Cardiac muscle cell (in vitro differentiated cells and primary cell): ENCODE measurements at regions not wholly inside any gene's neighbourhood (a gene's known extent, or its start where the extent isn't known, plus 50 kb on each side); places are given as distances from the start of the nearest gene placed in this dataset.
A peak's percentile ranks its signal among the peaks of the same experiment; 100 is the strongest.

Experiments
- DNase-seq, 2 donors: peaks; one replicate each; pipeline versions ENCODE4 v3.0.0 to v3.0.0-alpha.2; 2010 to 2017; ENCODE audit warnings: low read depth in 1 of 2, low spot score in 1 of 2
- H3K27ac ChIP-seq: fragments of 200-600 bp; sonication (generic); 2 replicates; pipeline ENCODE4 v1.5.1; 2016
- H3K27me3 ChIP-seq: fragments of 200-600 bp; sonication (generic); 2 replicates; pipeline ENCODE4 v1.6.0; 2016; ENCODE audit warnings: control low read depth
- H3K36me3 ChIP-seq: fragments of 200-600 bp; sonication (generic); 2 replicates; pipeline ENCODE4 v1.5.1; 2016; ENCODE audit warnings: control low read depth
- H3K4me1 ChIP-seq: fragments of 200-600 bp; sonication (generic); 2 replicates; pipeline ENCODE4 v1.8.1; 2017; ENCODE audit warnings: low read depth, mild to moderate bottlenecking, mixed run types
- H3K4me3 ChIP-seq: fragments of 200-600 bp; sonication (generic); 2 replicates; pipeline ENCODE4 v1.5.1; 2016; ENCODE audit warnings: mild to moderate bottlenecking
- H3K9me3 ChIP-seq: fragments of 200-600 bp; sonication (generic); 2 replicates; pipeline ENCODE4 v1.5.1; 2017; ENCODE audit warnings: low read depth, mild to moderate bottlenecking, control low read depth
- TF ChIP-seq, protein P1 (sequence below): IDR thresholded peaks from 2 replicates; pipeline ENCODE4 v1.5.1; 2012; ENCODE audit warnings: low read depth, mild to moderate bottlenecking, low read length

DNA sequence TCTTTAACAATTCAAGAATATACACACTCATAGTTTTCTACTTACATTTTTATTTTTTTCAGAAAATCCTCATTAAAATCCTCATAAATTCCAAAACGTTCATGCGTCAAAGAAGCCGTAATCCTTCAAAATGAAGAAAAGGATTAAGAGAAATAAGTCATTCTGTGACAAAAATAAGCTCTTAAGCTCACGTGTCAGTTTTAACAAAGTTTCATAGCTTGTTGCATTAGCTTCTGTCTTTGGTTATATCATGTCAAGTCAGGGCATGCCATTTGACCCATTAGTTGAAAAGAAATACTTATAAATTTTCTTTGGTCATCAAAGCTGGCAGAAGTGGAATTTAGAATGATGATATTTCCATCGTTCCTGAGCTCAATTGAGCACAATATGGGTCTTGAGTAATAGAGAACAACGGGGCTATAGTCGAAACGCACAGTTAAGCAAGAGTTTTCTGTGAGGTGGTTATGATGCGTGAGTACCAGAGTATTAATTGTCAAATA is 185.2 kb upstream of the CTSO start:
- TF ChIP-seq, protein P1, sequence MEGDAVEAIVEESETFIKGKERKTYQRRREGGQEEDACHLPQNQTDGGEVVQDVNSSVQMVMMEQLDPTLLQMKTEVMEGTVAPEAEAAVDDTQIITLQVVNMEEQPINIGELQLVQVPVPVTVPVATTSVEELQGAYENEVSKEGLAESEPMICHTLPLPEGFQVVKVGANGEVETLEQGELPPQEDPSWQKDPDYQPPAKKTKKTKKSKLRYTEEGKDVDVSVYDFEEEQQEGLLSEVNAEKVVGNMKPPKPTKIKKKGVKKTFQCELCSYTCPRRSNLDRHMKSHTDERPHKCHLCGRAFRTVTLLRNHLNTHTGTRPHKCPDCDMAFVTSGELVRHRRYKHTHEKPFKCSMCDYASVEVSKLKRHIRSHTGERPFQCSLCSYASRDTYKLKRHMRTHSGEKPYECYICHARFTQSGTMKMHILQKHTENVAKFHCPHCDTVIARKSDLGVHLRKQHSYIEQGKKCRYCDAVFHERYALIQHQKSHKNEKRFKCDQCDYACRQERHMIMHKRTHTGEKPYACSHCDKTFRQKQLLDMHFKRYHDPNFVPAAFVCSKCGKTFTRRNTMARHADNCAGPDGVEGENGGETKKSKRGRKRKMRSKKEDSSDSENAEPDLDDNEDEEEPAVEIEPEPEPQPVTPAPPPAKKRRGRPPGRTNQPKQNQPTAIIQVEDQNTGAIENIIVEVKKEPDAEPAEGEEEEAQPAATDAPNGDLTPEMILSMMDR = no peak
- H3K27ac ChIP-seq = no peak overlapping the region
- H3K27me3 ChIP-seq = no peaks in the 10 kb centered on the region
- no peaks in the 10 kb centered on the region for H3K9me3 ChIP-seq
- H3K4me1 ChIP-seq = no peaks in the 10 kb centered on the region
- no peak for DNase-seq
- no peak overlapping the region for H3K4me3 ChIP-seq
- H3K36me3 ChIP-seq = no peaks in the 10 kb centered on the region

- peak in 1 of 2 donors; percentile 4 for DNase-seq
- no peaks in the 10 kb centered on the region for H3K9me3 ChIP-seq
- H3K27me3 ChIP-seq = no peaks in the 10 kb centered on the region
- no peak overlapping the region for H3K4me3 ChIP-seq
- TF ChIP-seq, protein P1 = no peak
- H3K4me1 ChIP-seq = no peaks in the 10 kb centered on the region
- H3K36me3 ChIP-seq = no peaks in the 10 kb centered on the region
- no peak overlapping the region for H3K27ac ChIP-seq
These were observed 184.2 kb upstream of the CTSO start for GRCh38 chr4:156137679-156138473.

DNA sequence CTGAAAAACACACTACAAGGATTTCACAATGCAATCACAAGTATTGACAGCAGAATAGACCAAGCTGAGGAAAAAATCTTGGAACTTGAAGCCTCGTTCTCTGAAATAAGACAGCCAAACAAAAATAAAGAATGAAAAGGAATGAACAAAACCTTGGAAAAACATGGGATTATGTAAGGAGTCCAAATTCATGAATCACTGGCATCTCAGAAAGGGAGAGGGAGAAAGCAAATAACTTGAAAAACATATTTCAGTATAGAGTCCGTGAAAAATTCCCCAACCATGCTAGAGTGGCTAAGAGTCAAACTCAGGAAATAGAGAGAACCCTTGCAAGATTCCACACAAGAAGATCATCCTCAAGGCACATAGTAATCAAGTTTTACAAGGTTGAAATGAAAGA is 178.5 kb upstream of the CTSO start:
- TF ChIP-seq, protein P1 = no peak
- no peak overlapping the region for H3K27ac ChIP-seq
- no peaks in the 10 kb centered on the region for H3K36me3 ChIP-seq
- H3K4me3 ChIP-seq = no peak overlapping the region
- H3K9me3 ChIP-seq = no peaks in the 10 kb centered on the region
- no peaks in the 10 kb centered on the region for H3K27me3 ChIP-seq
- no peak for DNase-seq
- no peaks in the 10 kb centered on the region for H3K4me1 ChIP-seq

- H3K4me3 ChIP-seq = no peak overlapping the region
- no peak overlapping the region for H3K27ac ChIP-seq
- H3K27me3 ChIP-seq = no peaks in the 10 kb centered on the region
- no peaks in the 10 kb centered on the region for H3K4me1 ChIP-seq
- no peak for DNase-seq
- H3K36me3 ChIP-seq = no peaks in the 10 kb centered on the region
- TF ChIP-seq, protein P1 = no peak
- no peaks in the 10 kb centered on the region for H3K9me3 ChIP-seq
These were observed 174.9 kb upstream of the CTSO start for GRCh38 chr4:156128616-156129015.

GRCh38 chr4:156118507-156119220 is 165.0 kb upstream of the CTSO start:
- peaks cover 5% of the 10 kb centered on the region for H3K4me1 ChIP-seq
- H3K27ac ChIP-seq = no peak overlapping the region
- TF ChIP-seq, protein P1 = no peak
- H3K9me3 ChIP-seq = no peaks in the 10 kb centered on the region
- DNase-seq = no peak
- H3K36me3 ChIP-seq = no peaks in the 10 kb centered on the region
- no peak overlapping the region for H3K4me3 ChIP-seq
- no peaks in the 10 kb centered on the region for H3K27me3 ChIP-seq
